Osteocyte (in vitro differentiated cells): ENCODE measurements at regions not wholly inside any gene's neighbourhood (a gene's known extent, or its start where the extent isn't known, plus 50 kb on each side); places are given as distances from the start of the nearest gene placed in this dataset.
A peak's percentile ranks its signal among the peaks of the same experiment; 100 is the strongest.

Experiments
- DNase-seq: peaks from one replicate; pipeline ENCODE4 v3.0.0; 2021; ENCODE audit warnings: mixed read lengths; ENCODE audit not compliant: unreplicated experiment; ENCODE audit errors: extremely low spot score
- H3K27ac Mint-ChIP-seq: one replicate; pipeline ENCODE4 v1.8.0; 2021; ENCODE audit warnings: mild to moderate bottlenecking, mixed read lengths; ENCODE audit not compliant: unreplicated experiment
- H3K27me3 Mint-ChIP-seq: one replicate; pipeline ENCODE4 v1.8.0; 2021; ENCODE audit warnings: mixed read lengths; ENCODE audit not compliant: unreplicated experiment
- H3K36me3 Mint-ChIP-seq: one replicate; pipeline ENCODE4 v1.8.0; 2021; ENCODE audit warnings: mixed read lengths; ENCODE audit not compliant: unreplicated experiment
- H3K4me1 Mint-ChIP-seq: one replicate; pipeline ENCODE4 v1.8.0; 2021; ENCODE audit warnings: mixed read lengths; ENCODE audit not compliant: unreplicated experiment
- H3K4me3 Mint-ChIP-seq: one replicate; pipeline ENCODE4 v1.8.0; 2021; ENCODE audit warnings: mild to moderate bottlenecking, moderate library complexity, mixed read lengths; ENCODE audit not compliant: unreplicated experiment
- H3K9me3 Mint-ChIP-seq: one replicate; pipeline ENCODE4 v1.8.0; 2021; ENCODE audit warnings: mixed read lengths; ENCODE audit not compliant: unreplicated experiment
- CTCF ChIP-seq: fragments of 200-600 bp; sonication (generic); IDR thresholded peaks from 2 replicates; pipeline ENCODE4 v1.5.0; 2021; ENCODE audit warnings: antibody characterized with exemption, mild to moderate bottlenecking, moderate library complexity

- Mint-ChIP-seq H3K36me3 (no peaks in the 10 kb centered on the region), H3K27me3 (peaks cover 22% of the 10 kb centered on the region), H3K4me1 (peaks cover 3% of the 10 kb centered on the region), H3K27ac (no peak overlapping the region), H3K9me3 (no peaks in the 10 kb centered on the region), H3K4me3 (no peak overlapping the region)
- no peak for TF ChIP-seq CTCF
- DNase-seq: peak; percentile 82
Measured at GRCh38 chr14:101125719-101126651, 222.5 kb upstream of the RTL1 start.

- Mint-ChIP-seq H3K27ac (no peak overlapping the region), H3K27me3 (peaks cover 22% of the 10 kb centered on the region), H3K36me3 (no peaks in the 10 kb centered on the region), H3K9me3 (no peaks in the 10 kb centered on the region), H3K4me1 (peaks cover 3% of the 10 kb centered on the region), H3K4me3 (no peak overlapping the region)
- no peak for TF ChIP-seq CTCF
- DNase-seq: peak; percentile 76
Measured at GRCh38 chr14:101126731-101127130, 223.2 kb upstream of the RTL1 start.

- DNase-seq: no peak
- peaks cover 3% of the 10 kb centered on the region for H3K4me1 Mint-ChIP-seq
- peaks cover 22% of the 10 kb centered on the region for H3K27me3 Mint-ChIP-seq
- H3K27ac Mint-ChIP-seq: no peak overlapping the region
- no peaks in the 10 kb centered on the region for H3K36me3 Mint-ChIP-seq
- no peak for TF ChIP-seq CTCF
- H3K4me3 Mint-ChIP-seq: no peak overlapping the region
- no peaks in the 10 kb centered on the region for H3K9me3 Mint-ChIP-seq
Measured at GRCh38 chr14:101127224-101127623, 223.7 kb upstream of the RTL1 start.

- Mint-ChIP-seq H3K9me3 (no peaks in the 10 kb centered on the region), H3K27ac (no peak overlapping the region), H3K4me1 (peaks cover 3% of the 10 kb centered on the region), H3K4me3 (no peak overlapping the region), H3K27me3 (peaks cover 22% of the 10 kb centered on the region), H3K36me3 (no peaks in the 10 kb centered on the region)
- peak; percentile 76 for DNase-seq
- TF ChIP-seq CTCF: no peak
Measured at GRCh38 chr14:101128478-101129321, 225.2 kb upstream of the RTL1 start.
